ENCODE measurements at regions not wholly inside any gene's neighbourhood (a gene's known extent, or its start where the extent isn't known, plus 50 kb on each side); places are given as distances from the start of the nearest gene placed in this dataset.

GRCh38 chr11:10401696-10402392 is 53.2 kb upstream of the AMPD3 start:
- intact Hi-C loops (cut with DNase I): loop anchor here (10.0 kb wide), 1 partner anchor 113 kb away; no protein-coding TSS in a partner anchor
- Histone ChIP-seq H3K36me3 (no peaks in the 10 kb centered on the region), H3K27ac (replicated peaks in 1 of 4) (no peak overlapping the region), H3K4me1 (peaks cover 0 to 16% (median 12%) of the 10 kb centered on the region in 4 donors), H3K27me3 (no peaks in the 10 kb centered on the region), H3K4me3 (no peak overlapping the region), H3K9me3 (no peaks in the 10 kb centered on the region)
- WGBS: 85% methylated on average over 4 of the region's 4 CpGs
- no peak for TF ChIP-seq POLR2A (IDR thresholded peaks at IDR 0.05; ENCODE audit: low read depth)
- TF ChIP-seq EP300 (IDR thresholded peaks at IDR 0.05): no peak
- DNase-seq (ENCODE audit: extremely low spot score): peak; percentile 90

Small RNA genes in the stretch of these regions (small RNA-seq; reads per million reads assigned to genes)
- gene RNU6ATAC33P: 0 reads per million in 3 donors
